Common myeloid progenitor, CD34-positive (primary cell): ENCODE measurements at regions not wholly inside any gene's neighbourhood (a gene's known extent, or its start where the extent isn't known, plus 50 kb on each side); places are given as distances from the start of the nearest gene placed in this dataset.

ENCODE experiments used
- CTCF ChIA-PET: fragments of 350-600 bp; sonication (Branson Sonifier 250); formaldehyde crosslinking; loops from one replicate; lab custom pipeline; 2021; ENCODE audit warnings: antibody characterized with exemption; lab: Charles Lee
- POLR2A ChIA-PET: fragments of 350-600 bp; sonication (Branson Sonifier 250); formaldehyde crosslinking; loops from one replicate; lab custom pipeline; 2021; ENCODE audit warnings: antibody characterized with exemption; lab: Charles Lee
- DNase-seq, 3 donors: peaks; one replicate each; pipeline versions ENCODE4 v3.0.0 to v3.0.0-alpha.2; 2013
- H3K27ac ChIP-seq, 2 experiments: 1 replicate in 1 of 2; 2 replicates in 1 of 2; pipeline ENCODE4 v1.7.0; 2013; ENCODE audit warnings: inconsistent platforms in 2 of 2, low read length in 2 of 2, mild to moderate bottlenecking in 2 of 2, low read depth in 1 of 2, moderate library complexity in 1 of 2; ENCODE audit not compliant: severe bottlenecking in 2 of 2, insufficient read depth in 1 of 2, poor library complexity in 1 of 2
- H3K27me3 ChIP-seq, 5 experiments: replicated peaks in 2 of 5; 1 replicate in 3 of 5; 2 replicates in 2 of 5; pipeline versions ENCODE4 v1.6.1 to v1.7.0; 2013; ENCODE audit warnings: low read length in 4 of 5, mild to moderate bottlenecking in 2 of 5, moderate library complexity in 2 of 5, inconsistent platforms in 1 of 5; ENCODE audit not compliant: insufficient read depth in 5 of 5, control insufficient read depth in 4 of 5
- H3K36me3 ChIP-seq, 4 experiments: 1 replicate in 2 of 4; 2 replicates in 2 of 4; pipeline versions ENCODE4 v1.6.1 to v1.7.0; 2013; ENCODE audit warnings: low read length in 3 of 4, control low read depth in 1 of 4, mild to moderate bottlenecking in 1 of 4; ENCODE audit not compliant: control insufficient read depth in 4 of 4, insufficient read depth in 4 of 4
- H3K4me1 ChIP-seq, 4 experiments: 1 replicate in 3 of 4; 2 replicates in 1 of 4; pipeline versions ENCODE4 v1.6.1 to v1.7.1; 2013; ENCODE audit warnings: low read length in 3 of 4, mild to moderate bottlenecking in 3 of 4, control low read depth in 1 of 4, inconsistent platforms in 1 of 4, moderate library complexity in 1 of 4; ENCODE audit not compliant: control insufficient read depth in 4 of 4, insufficient read depth in 4 of 4; ENCODE audit errors: control extremely low read depth in 1 of 4
- H3K4me3 ChIP-seq, 7 experiments: 1 replicate in 4 of 7; 2 replicates in 3 of 7; pipeline versions ENCODE4 v1.5.1 to v1.7.0; 2013; ENCODE audit warnings: mild to moderate bottlenecking in 7 of 7, low read length in 6 of 7, moderate library complexity in 6 of 7, inconsistent platforms in 2 of 7, low read depth in 2 of 7, control low read depth in 1 of 7; ENCODE audit not compliant: insufficient read depth in 4 of 7, control insufficient read depth in 1 of 7; ENCODE audit errors: extremely low read depth in 1 of 7
- H3K9me3 ChIP-seq, 5 experiments: 1 replicate in 4 of 5; 2 replicates in 1 of 5; pipeline versions ENCODE4 v1.6.1 to v1.7.1; 2013; ENCODE audit warnings: low read length in 4 of 5, mild to moderate bottlenecking in 2 of 5, inconsistent platforms in 1 of 5, low read depth in 1 of 5, moderate library complexity in 1 of 5; ENCODE audit not compliant: control insufficient read depth in 4 of 5, insufficient read depth in 2 of 5; ENCODE audit errors: control extremely low read depth in 1 of 5
- WGBS: methylation state at CpG from one replicate; pipeline ENCODE4 v1.1.5; 2013; ENCODE audit not compliant: insufficient coverage; 5-methylcytosine and 5-hydroxymethylcytosine counted together

DNA sequence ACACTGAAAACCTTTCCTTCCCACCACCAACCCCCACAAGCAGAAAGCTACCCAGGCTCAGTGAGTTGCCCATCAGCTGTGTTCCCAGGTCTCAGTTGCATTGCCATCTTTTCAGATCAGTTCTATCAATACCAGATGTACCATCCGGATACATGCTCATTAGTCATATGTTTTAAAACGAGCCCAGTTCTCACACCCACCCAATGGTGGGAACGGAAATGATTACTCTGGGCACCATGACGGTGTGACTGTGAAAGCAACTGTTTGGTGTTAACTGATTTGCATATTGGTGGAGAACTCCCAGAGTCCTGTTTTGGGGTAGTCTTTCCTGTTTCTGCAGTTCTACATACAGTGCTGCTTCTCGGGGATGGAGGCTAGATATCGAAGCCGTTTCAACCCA lies 212.3 kb downstream of the TRIM36 start:
- Histone ChIP-seq H3K27ac (no peak overlapping the region), H3K4me1 (peaks cover 0 to 22% (median 0%) of the 10 kb centered on the region in 4 experiments), H3K27me3 (no peaks in the 10 kb centered on the region), H3K4me3 (no peak overlapping the region), H3K36me3 (no peaks in the 10 kb centered on the region), H3K9me3 (peaks cover 0 to 2% (median 1%) of the 10 kb centered on the region in 5 experiments)
- DNase-seq = no peak
- 100% methylated on average over 3 of the region's 7 CpGs for whole genome bisulfite sequencing
- ChIA-PET CTCF (no interaction called here), POLR2A (no interaction called here)

DNA sequence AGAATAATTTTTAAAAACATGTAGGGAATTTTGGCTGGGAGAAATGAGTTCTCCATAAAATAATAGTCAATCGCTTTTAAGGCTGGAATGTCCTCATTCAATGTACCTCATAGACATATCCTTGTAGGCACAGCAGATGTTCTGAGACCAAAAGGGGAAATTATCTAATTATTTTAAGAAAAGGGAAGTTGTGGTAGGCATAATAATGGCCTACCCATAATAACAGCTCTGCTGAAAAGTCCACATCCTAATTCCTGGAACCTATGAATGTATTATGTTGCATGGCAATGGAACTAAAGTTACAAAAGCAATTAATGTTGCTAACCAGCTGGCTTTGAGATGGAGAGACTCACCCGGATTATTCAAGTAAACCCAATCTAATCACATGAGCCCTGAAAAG lies 216.1 kb downstream of the TRIM36 start:
- H3K27me3 ChIP-seq = no peaks in the 10 kb centered on the region
- CTCF ChIA-PET = no interaction called here

DNA sequence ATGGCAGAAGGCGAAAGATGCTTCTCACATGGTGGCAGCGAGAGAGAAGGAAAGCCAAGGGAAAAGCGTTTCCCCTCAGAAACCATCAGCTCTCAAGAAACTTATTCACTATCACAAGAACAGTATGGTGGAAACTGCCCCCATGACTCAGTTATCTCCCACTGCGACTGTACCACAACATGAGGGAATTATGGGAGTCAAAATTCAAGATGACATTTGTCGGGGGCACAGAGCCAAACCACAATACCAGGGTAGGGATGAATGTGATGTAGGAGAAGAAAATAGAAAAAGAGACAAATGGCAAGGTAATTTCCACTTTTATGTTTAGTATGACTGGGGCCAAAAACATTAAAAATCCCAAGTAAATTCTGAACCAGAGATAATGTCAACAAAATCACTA lies 216.8 kb downstream of the TRIM36 start:
- Histone ChIP-seq H3K4me1 (peaks cover 0 to 22% (median 0%) of the 10 kb centered on the region in 4 experiments), H3K9me3 (no peaks in the 10 kb centered on the region), H3K4me3 (peak overlapping the region in 1 of 7 experiments; percentile 22), H3K27me3 (no peaks in the 10 kb centered on the region), H3K27ac (no peak overlapping the region), H3K36me3 (no peaks in the 10 kb centered on the region)
- CTCF ChIA-PET = no interaction called here
- POLR2A ChIA-PET = no interaction called here
- DNase-seq = no peak
- no CpG with 5 or more reads among the region's 5 CpGs for WGBS

More for the DNA sequence above, 216.1 kb downstream of the TRIM36 start:
- POLR2A ChIA-PET = no interaction called here
- peaks cover 0 to 22% (median 0%) of the 10 kb centered on the region in 4 experiments for H3K4me1 ChIP-seq
- peaks cover 0 to 2% (median 0%) of the 10 kb centered on the region in 5 experiments for H3K9me3 ChIP-seq
- WGBS = no CpG with 5 or more reads among the region's 2 CpGs
- no peaks in the 10 kb centered on the region for H3K36me3 ChIP-seq
- peak in 1 of 3 donors; percentile 3 for DNase-seq
- H3K27ac ChIP-seq = no peak overlapping the region
- no peak overlapping the region for H3K4me3 ChIP-seq

DNA sequence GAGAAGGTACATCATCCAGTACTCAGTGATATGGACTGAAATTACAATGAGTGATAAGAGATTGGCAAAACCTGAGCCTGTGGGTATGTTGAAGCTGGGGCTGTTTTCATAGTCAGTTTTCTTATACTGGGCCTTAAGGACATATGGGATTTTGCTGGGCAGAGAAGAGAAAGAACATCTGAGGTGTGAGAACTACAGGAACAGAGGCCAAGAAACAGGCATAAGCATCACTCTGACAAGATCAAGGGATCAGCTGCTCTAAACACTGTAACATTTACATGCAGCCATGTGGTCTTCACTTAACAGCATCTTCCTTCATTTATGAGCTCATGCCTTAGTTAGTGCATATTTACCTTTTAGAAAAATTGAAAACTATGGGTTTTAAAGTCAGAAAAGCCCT lies 220.0 kb downstream of the TRIM36 start:
- Histone ChIP-seq H3K9me3 (no peaks in the 10 kb centered on the region), H3K27ac (no peak overlapping the region), H3K4me1 (peaks cover 0 to 19% (median 0%) of the 10 kb centered on the region in 4 experiments), H3K36me3 (no peaks in the 10 kb centered on the region), H3K27me3 (no peaks in the 10 kb centered on the region), H3K4me3 (no peak overlapping the region)
- no peak for DNase-seq
- CTCF ChIA-PET = no interaction called here
- POLR2A ChIA-PET = no interaction called here

DNA sequence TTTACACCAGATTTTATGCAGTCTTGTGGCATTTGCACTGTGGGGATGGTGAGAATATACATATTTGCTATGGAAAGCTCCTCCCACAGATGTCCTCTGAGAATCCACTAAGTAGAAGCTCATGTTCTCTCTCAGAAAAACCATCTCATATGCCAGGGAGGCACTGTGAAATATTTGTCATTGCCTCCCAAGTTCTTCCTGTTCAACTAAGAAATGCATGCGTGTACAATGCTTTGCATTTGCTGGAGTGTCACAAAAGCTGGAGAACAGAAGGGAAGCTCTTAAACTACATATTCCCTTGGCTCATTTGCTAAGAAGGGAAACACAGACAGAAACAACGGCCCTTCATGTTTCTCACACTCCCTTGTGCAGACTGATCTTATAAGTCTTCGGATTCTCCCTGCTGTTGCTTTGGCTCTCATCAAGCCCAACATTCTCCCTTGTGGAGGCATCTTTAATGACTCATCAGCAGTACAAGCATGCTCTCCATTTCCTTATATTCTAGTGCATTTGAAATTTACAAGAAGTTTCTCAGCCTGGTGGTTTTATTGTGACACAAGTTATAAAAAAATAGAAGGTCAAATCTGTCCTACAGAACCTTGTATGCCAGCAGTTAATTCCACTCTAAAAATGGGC lies 220.6 kb downstream of the TRIM36 start:
- 80% methylated on average over 2 of the region's 3 CpGs for WGBS
- ChIA-PET POLR2A (no interaction called here), CTCF (no interaction called here)
- no peaks in the 10 kb centered on the region for H3K9me3 ChIP-seq
- H3K36me3 ChIP-seq = no peaks in the 10 kb centered on the region
- no peak overlapping the region for H3K27ac ChIP-seq
- H3K27me3 ChIP-seq = no peaks in the 10 kb centered on the region
- H3K4me1 ChIP-seq = peaks cover 0 to 13% (median 0%) of the 10 kb centered on the region in 4 experiments
- no peak overlapping the region for H3K4me3 ChIP-seq
- no peak for DNase-seq

DNA sequence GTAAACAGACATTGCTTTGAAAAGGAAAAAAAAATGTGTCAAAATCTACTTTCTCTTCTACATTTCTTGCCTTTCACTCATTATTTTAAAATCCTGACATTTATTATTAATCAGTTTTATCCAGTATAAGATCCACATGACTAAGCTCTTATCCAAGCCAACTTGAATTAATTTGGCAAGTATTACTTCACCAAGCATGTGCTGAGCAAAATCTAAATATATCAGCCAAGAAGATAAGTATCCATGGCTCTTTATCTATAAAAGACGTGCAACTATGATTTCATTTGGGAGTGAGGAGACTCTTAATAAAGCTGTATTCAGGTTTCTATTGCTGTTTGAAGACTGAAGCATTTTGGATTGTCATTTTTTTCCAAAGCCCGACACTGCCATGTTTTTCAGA lies 221.3 kb downstream of the TRIM36 start:
- Histone ChIP-seq H3K4me3 (no peak overlapping the region), H3K4me1 (peaks cover 0 to 8% (median 0%) of the 10 kb centered on the region in 4 experiments), H3K36me3 (no peaks in the 10 kb centered on the region), H3K27me3 (no peaks in the 10 kb centered on the region), H3K27ac (no peak overlapping the region), H3K9me3 (peaks cover 0 to 2% (median 0%) of the 10 kb centered on the region in 5 experiments)
- CTCF ChIA-PET = no interaction called here
- POLR2A ChIA-PET = no interaction called here
- no CpG with 5 or more reads among the region's 2 CpGs for WGBS
- DNase-seq = no peak

DNA sequence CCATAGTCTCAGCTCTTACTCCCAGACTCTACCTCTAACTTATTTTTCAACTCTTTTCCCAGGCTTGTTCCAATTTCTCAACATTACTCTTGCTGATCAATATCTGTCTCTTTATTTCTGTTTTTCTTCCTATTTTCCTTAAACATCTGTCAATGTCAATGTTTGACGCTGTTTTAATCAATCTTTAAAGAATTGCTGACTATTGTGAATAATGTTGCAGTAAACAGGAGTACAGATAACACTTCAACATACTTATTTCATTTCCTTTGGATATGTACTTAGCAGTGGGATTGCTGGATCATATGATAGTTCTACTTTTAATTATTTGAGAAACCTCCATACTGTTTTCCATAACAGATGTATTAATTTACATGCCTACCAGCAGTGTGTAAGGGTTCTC lies 229.0 kb downstream of the TRIM36 start:
- CTCF ChIA-PET = no interaction called here
- POLR2A ChIA-PET = no interaction called here
- no peak for DNase-seq
- Histone ChIP-seq H3K9me3 (peaks cover 0 to 14% (median 2%) of the 10 kb centered on the region in 5 experiments), H3K27ac (no peak overlapping the region), H3K27me3 (no peaks in the 10 kb centered on the region), H3K4me3 (no peak overlapping the region), H3K4me1 (no peaks in the 10 kb centered on the region), H3K36me3 (no peaks in the 10 kb centered on the region)
- no CpG with 5 or more reads among the region's 1 CpG for WGBS
